GM23338 (cell line): ENCODE measurements at regions not wholly inside any gene's neighbourhood (a gene's known extent, or its start where the extent isn't known, plus 50 kb on each side); places are given as distances from the start of the nearest gene placed in this dataset.

Source experiments
- ATAC-seq: fragments of 200-7000 bp; cut with Tn5 transposase; 3 replicates; pipeline ENCODE4 v1.9.1; 2020
- DNase-seq: peaks from one replicate; pipeline ENCODE4 v3.0.0-alpha.2; 2015; ENCODE audit warnings: low spot score
- H2AFZ ChIP-seq: fragments of 200-600 bp; sonication (generic); 2 replicates; pipeline ENCODE4 v1.8.0; 2016; ENCODE audit warnings: antibody characterized with exemption, mild to moderate bottlenecking, moderate library complexity
- H3F3A ChIP-seq: fragments of 200-600 bp; sonication (generic); replicated peaks from 2 replicates; pipeline ENCODE4 v1.8.0; 2017; ENCODE audit warnings: antibody characterized with exemption, mixed run types, low read depth
- H3K27ac ChIP-seq: fragments of 200-600 bp; sonication (generic); 2 replicates; pipeline ENCODE4 v1.6.1; 2016; ENCODE audit warnings: low read depth
- H3K27me3 ChIP-seq: fragments of 200-600 bp; sonication (generic); 2 replicates; pipeline ENCODE4 v1.8.0; 2016; ENCODE audit warnings: mild to moderate bottlenecking, mixed run types, moderate library complexity; ENCODE audit not compliant: insufficient read depth
- H3K36me3 ChIP-seq: fragments of 200-600 bp; sonication (generic); 2 replicates; pipeline ENCODE4 v1.8.0; 2016; ENCODE audit warnings: mild to moderate bottlenecking; ENCODE audit not compliant: insufficient read depth
- H3K4me1 ChIP-seq: fragments of 200-600 bp; sonication (generic); 2 replicates; pipeline ENCODE4 v1.8.0; 2016; ENCODE audit warnings: mild to moderate bottlenecking, moderate library complexity; ENCODE audit not compliant: insufficient read depth
- H3K4me2 ChIP-seq: fragments of 200-600 bp; sonication (generic); 2 replicates; pipeline ENCODE4 v1.7.1; 2017; ENCODE audit warnings: mixed run types
- H3K4me3 ChIP-seq: fragments of 200-600 bp; sonication (generic); 2 replicates; pipeline ENCODE4 v1.6.1; 2016; ENCODE audit warnings: mixed run types
- H3K79me2 ChIP-seq: fragments of 200-600 bp; sonication (generic); replicated peaks from 2 replicates; pipeline ENCODE4 v1.8.0; 2017; ENCODE audit warnings: mild to moderate bottlenecking; ENCODE audit not compliant: insufficient read depth
- H3K9me2 ChIP-seq: fragments of 200-600 bp; sonication (generic); 2 replicates; pipeline ENCODE4 v1.8.0; 2017; ENCODE audit not compliant: insufficient read depth
- H4K20me1 ChIP-seq: fragments of 200-600 bp; sonication (generic); replicated peaks from 2 replicates; pipeline ENCODE4 v1.8.0; 2017; ENCODE audit warnings: mild to moderate bottlenecking; ENCODE audit not compliant: insufficient read depth
- H3K27ac Mint-ChIP-seq: 2 replicates; pipeline ENCODE4 v1.8.0; 2020; ENCODE audit warnings: inconsistent platforms, mild to moderate bottlenecking, moderate library complexity, mixed read lengths
- H3K27me3 Mint-ChIP-seq: 3 replicates; pipeline ENCODE4 v1.8.0; 2022; ENCODE audit warnings: low read depth, mild to moderate bottlenecking, moderate library complexity, mixed read lengths, inconsistent platforms; ENCODE audit not compliant: insufficient read depth, poor library complexity
- H3K36me3 Mint-ChIP-seq: 3 replicates; pipeline ENCODE4 v1.8.0; 2021; ENCODE audit warnings: low read depth, mild to moderate bottlenecking, inconsistent platforms, moderate library complexity, mixed read lengths
- H3K4me1 Mint-ChIP-seq: 3 replicates; pipeline ENCODE4 v1.8.0; 2020; ENCODE audit warnings: mild to moderate bottlenecking, inconsistent platforms, mixed read lengths
- H3K4me3 Mint-ChIP-seq: 3 replicates; pipeline ENCODE4 v1.8.0; 2021; ENCODE audit warnings: moderate library complexity, mild to moderate bottlenecking, inconsistent platforms, mixed read lengths
- H3K9me3 Mint-ChIP-seq: 3 replicates; pipeline ENCODE4 v1.8.0; 2020; ENCODE audit warnings: moderate library complexity, mild to moderate bottlenecking, inconsistent platforms, mixed read lengths
- CREB1 ChIP-seq: fragments of 250-450 bp; sonication (Bioruptor Pico); IDR thresholded peaks from 2 replicates; pipeline ENCODE4 v1.5.0; 2020; ENCODE audit warnings: low read depth, mild to moderate bottlenecking, moderate library complexity
- POLR2AphosphoS5 ChIP-seq: IDR thresholded peaks from 2 replicates; pipeline ENCODE4 v1.6.1; 2016; ENCODE audit warnings: antibody characterized with exemption, low read depth
- REST ChIP-seq: IDR thresholded peaks from one replicate; pipeline ENCODE4 v1.6.1; 2018; ENCODE audit warnings: antibody characterized with exemption; ENCODE audit not compliant: unreplicated experiment
- ZNF331 ChIP-seq: fragments of 250-450 bp; sonication (Bioruptor Pico); IDR thresholded peaks from 2 replicates; pipeline ENCODE4 v1.5.0; 2020; ENCODE audit warnings: low read depth, mild to moderate bottlenecking, moderate library complexity
- TF ChIP-seq, protein P1 (sequence below): fragments of 250-450 bp; sonication (Bioruptor Pico); IDR thresholded peaks from 2 replicates; pipeline ENCODE4 v1.5.0; 2020; ENCODE audit warnings: mild to moderate bottlenecking, moderate library complexity

- Mint-ChIP-seq H3K36me3 (no peaks in the 10 kb centered on the region), H3K27ac (no peak overlapping the region), H3K27me3 (no peaks in the 10 kb centered on the region), H3K4me1 (no peaks in the 10 kb centered on the region), H3K4me3 (no peak overlapping the region), H3K9me3 (peaks cover 8% of the 10 kb centered on the region; the same call in 2 of the 3 replicates)
- no peak for DNase-seq
- Histone ChIP-seq H3K27ac (no peak overlapping the region), H3K27me3 (no peaks in the 10 kb centered on the region), H3K4me2 (no peak overlapping the region), H3K4me3 (no peak overlapping the region), H3K79me2 (no peaks in the 10 kb centered on the region), H2AFZ (no peak overlapping the region), H4K20me1 (no peaks in the 10 kb centered on the region), H3F3A (no peaks in the 10 kb centered on the region), H3K9me2 (no peaks in the 10 kb centered on the region), H3K4me1 (no peaks in the 10 kb centered on the region), H3K36me3 (no peaks in the 10 kb centered on the region)
- no peak for ATAC-seq
- no peak for TF ChIP-seq ZNF331 (CRISPR knock-in tag)
- TF ChIP-seq, protein P1, sequence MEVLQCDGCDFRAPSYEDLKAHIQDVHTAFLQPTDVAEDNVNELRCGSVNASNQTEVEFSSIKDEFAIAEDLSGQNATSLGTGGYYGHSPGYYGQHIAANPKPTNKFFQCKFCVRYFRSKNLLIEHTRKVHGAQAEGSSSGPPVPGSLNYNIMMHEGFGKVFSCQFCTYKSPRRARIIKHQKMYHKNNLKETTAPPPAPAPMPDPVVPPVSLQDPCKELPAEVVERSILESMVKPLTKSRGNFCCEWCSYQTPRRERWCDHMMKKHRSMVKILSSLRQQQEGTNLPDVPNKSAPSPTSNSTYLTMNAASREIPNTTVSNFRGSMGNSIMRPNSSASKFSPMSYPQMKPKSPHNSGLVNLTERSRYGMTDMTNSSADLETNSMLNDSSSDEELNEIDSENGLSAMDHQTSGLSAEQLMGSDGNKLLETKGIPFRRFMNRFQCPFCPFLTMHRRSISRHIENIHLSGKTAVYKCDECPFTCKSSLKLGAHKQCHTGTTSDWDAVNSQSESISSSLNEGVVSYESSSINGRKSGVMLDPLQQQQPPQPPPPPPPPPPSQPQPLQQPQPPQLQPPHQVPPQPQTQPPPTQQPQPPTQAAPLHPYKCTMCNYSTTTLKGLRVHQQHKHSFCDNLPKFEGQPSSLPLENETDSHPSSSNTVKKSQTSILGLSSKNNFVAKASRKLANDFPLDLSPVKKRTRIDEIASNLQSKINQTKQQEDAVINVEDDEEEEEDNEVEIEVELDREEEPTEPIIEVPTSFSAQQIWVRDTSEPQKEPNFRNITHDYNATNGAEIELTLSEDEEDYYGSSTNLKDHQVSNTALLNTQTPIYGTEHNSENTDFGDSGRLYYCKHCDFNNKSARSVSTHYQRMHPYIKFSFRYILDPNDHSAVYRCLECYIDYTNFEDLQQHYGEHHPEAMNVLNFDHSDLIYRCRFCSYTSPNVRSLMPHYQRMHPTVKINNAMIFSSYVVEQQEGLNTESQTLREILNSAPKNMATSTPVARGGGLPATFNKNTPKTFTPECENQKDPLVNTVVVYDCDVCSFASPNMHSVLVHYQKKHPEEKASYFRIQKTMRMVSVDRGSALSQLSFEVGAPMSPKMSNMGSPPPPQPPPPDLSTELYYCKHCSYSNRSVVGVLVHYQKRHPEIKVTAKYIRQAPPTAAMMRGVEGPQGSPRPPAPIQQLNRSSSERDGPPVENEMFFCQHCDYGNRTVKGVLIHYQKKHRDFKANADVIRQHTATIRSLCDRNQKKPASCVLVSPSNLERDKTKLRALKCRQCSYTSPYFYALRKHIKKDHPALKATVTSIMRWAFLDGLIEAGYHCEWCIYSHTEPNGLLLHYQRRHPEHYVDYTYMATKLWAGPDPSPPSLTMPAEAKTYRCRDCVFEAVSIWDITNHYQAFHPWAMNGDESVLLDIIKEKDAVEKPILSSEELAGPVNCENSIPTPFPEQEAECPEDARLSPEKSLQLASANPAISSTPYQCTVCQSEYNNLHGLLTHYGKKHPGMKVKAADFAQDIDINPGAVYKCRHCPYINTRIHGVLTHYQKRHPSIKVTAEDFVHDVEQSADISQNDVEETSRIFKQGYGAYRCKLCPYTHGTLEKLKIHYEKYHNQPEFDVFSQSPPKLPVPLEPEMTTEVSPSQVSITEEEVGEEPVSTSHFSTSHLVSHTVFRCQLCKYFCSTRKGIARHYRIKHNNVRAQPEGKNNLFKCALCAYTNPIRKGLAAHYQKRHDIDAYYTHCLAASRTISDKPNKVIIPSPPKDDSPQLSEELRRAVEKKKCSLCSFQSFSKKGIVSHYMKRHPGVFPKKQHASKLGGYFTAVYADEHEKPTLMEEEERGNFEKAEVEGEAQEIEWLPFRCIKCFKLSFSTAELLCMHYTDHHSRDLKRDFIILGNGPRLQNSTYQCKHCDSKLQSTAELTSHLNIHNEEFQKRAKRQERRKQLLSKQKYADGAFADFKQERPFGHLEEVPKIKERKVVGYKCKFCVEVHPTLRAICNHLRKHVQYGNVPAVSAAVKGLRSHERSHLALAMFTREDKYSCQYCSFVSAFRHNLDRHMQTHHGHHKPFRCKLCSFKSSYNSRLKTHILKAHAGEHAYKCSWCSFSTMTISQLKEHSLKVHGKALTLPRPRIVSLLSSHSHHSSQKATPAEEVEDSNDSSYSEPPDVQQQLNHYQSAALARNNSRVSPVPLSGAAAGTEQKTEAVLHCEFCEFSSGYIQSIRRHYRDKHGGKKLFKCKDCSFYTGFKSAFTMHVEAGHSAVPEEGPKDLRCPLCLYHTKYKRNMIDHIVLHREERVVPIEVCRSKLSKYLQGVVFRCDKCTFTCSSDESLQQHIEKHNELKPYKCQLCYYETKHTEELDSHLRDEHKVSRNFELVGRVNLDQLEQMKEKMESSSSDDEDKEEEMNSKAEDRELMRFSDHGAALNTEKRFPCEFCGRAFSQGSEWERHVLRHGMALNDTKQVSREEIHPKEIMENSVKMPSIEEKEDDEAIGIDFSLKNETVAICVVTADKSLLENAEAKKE (CRISPR knock-in tag), result no peak
- no peak for TF ChIP-seq POLR2AphosphoS5
- TF ChIP-seq CREB1 (CRISPR knock-in tag), result no peak
- TF ChIP-seq REST, result no peak
These were observed 126.9 kb upstream of the HAND2 start for GRCh38 chr4:173656898-173657297.
